ES-I3 (cell line): ENCODE measurements at regions not wholly inside any gene's neighbourhood (a gene's known extent, or its start where the extent isn't known, plus 50 kb on each side); places are given as distances from the start of the nearest gene placed in this dataset.

Experiments
- H3K36me3 ChIP-seq: 2 replicates; pipeline ENCODE4 v1.6.1; 2013; ENCODE audit warnings: mild to moderate bottlenecking, low read length, control low read depth, moderate library complexity; ENCODE audit not compliant: insufficient read depth
- H3K4me1 ChIP-seq: 2 replicates; pipeline ENCODE4 v1.6.1; 2013; ENCODE audit warnings: mild to moderate bottlenecking, control low read depth, low read length; ENCODE audit not compliant: insufficient read depth
- H3K9ac ChIP-seq: 2 replicates; pipeline ENCODE4 v1.6.1; 2013; ENCODE audit warnings: low read depth, mild to moderate bottlenecking, low read length, moderate library complexity
- H3K9me3 ChIP-seq: 2 replicates; pipeline ENCODE4 v1.6.1; 2013; ENCODE audit warnings: mild to moderate bottlenecking, low read length, moderate library complexity; ENCODE audit not compliant: control insufficient read depth, insufficient read depth

- no peak overlapping the region for H3K9ac ChIP-seq
- peaks cover 18% of the 10 kb centered on the region for H3K4me1 ChIP-seq
- H3K9me3 ChIP-seq: no peaks in the 10 kb centered on the region
- no peaks in the 10 kb centered on the region for H3K36me3 ChIP-seq
These were observed 150.6 kb downstream of the GAS1 start for GRCh38 chr9:86796666-86797065.

DNA sequence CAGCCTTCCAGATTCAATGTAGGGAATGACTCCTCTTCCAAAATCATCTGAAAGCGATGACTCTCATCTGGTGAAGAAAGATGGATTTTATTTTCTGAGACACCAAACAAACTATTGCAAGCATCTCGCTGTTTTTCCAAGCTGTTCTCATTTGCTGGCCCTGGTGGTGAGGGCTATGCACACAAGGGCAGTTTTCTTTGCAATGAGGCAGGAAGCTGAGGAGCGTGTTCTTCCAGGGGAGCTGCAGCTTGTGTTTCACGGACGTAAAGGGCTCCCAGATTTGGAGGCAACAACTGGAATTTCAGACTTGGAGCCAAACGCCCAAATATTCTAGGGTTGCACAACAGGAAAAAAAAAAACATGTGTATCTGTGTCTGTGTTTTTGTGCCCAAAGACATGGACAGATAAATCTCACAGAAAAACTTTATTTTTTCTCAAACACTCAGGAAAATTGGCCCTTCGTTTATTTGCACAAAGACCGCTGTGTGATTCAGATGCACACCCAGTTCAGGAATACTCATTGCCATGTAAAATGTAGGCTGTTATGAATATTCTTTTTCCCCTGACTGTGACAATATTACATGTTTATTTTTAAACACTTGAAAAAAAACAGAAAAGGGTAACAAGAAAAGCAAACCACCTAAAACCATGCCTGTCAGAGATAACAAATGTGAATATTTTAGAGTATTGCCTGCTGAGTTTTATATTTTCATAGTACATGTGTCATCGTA lies 151.3 kb downstream of the GAS1 start:
- Histone ChIP-seq H3K9ac (no peak overlapping the region), H3K36me3 (no peaks in the 10 kb centered on the region), H3K4me1 (peaks cover 15% of the 10 kb centered on the region), H3K9me3 (no peaks in the 10 kb centered on the region)

- Histone ChIP-seq H3K36me3 (no peaks in the 10 kb centered on the region), H3K4me1 (peaks cover 15% of the 10 kb centered on the region), H3K9me3 (no peaks in the 10 kb centered on the region), H3K9ac (no peak overlapping the region)
These were observed 152.3 kb downstream of the GAS1 start for GRCh38 chr9:86795047-86795442.

GRCh38 chr9:86794391-86795046 lies 152.8 kb downstream of the GAS1 start:
- peaks cover 15% of the 10 kb centered on the region for H3K4me1 ChIP-seq
- no peaks in the 10 kb centered on the region for H3K9me3 ChIP-seq
- no peak overlapping the region for H3K9ac ChIP-seq
- H3K36me3 ChIP-seq: no peaks in the 10 kb centered on the region

GRCh38 chr9:86792136-86792535 lies 155.2 kb downstream of the GAS1 start:
- H3K4me1 ChIP-seq: peaks cover 15% of the 10 kb centered on the region
- H3K9ac ChIP-seq: no peak overlapping the region
- no peaks in the 10 kb centered on the region for H3K9me3 ChIP-seq
- H3K36me3 ChIP-seq: no peaks in the 10 kb centered on the region

- peaks cover 9% of the 10 kb centered on the region for H3K4me1 ChIP-seq
- H3K9me3 ChIP-seq: no peaks in the 10 kb centered on the region
- no peaks in the 10 kb centered on the region for H3K36me3 ChIP-seq
- no peak overlapping the region for H3K9ac ChIP-seq
These were observed 156.5 kb downstream of the GAS1 start for GRCh38 chr9:86790805-86791204.

- Histone ChIP-seq H3K36me3 (no peaks in the 10 kb centered on the region), H3K9ac (no peak overlapping the region), H3K4me1 (no peaks in the 10 kb centered on the region), H3K9me3 (no peaks in the 10 kb centered on the region)
These were observed 158.8 kb downstream of the GAS1 start for GRCh38 chr9:86788456-86788855.

GRCh38 chr9:86783884-86784283 lies 163.4 kb downstream of the GAS1 start:
- Histone ChIP-seq H3K9ac (no peak overlapping the region), H3K4me1 (no peaks in the 10 kb centered on the region), H3K36me3 (no peaks in the 10 kb centered on the region), H3K9me3 (no peaks in the 10 kb centered on the region)

GRCh38 chr9:86782831-86783230 lies 164.5 kb downstream of the GAS1 start:
- no peak overlapping the region for H3K9ac ChIP-seq
- no peaks in the 10 kb centered on the region for H3K36me3 ChIP-seq
- H3K9me3 ChIP-seq: no peaks in the 10 kb centered on the region
- H3K4me1 ChIP-seq: no peaks in the 10 kb centered on the region

- Histone ChIP-seq H3K9ac (no peak overlapping the region), H3K36me3 (no peaks in the 10 kb centered on the region), H3K4me1 (no peaks in the 10 kb centered on the region), H3K9me3 (no peaks in the 10 kb centered on the region)
These were observed 168.5 kb downstream of the GAS1 start for GRCh38 chr9:86778761-86779160.

GRCh38 chr9:86775718-86776117 lies 171.6 kb downstream of the GAS1 start:
- no peaks in the 10 kb centered on the region for H3K4me1 ChIP-seq
- no peaks in the 10 kb centered on the region for H3K36me3 ChIP-seq
- H3K9me3 ChIP-seq: no peaks in the 10 kb centered on the region
- H3K9ac ChIP-seq: no peak overlapping the region

GRCh38 chr9:86774116-86774515 lies 173.2 kb downstream of the GAS1 start:
- Histone ChIP-seq H3K9me3 (no peaks in the 10 kb centered on the region), H3K36me3 (no peaks in the 10 kb centered on the region), H3K4me1 (no peaks in the 10 kb centered on the region), H3K9ac (no peak overlapping the region)

DNA sequence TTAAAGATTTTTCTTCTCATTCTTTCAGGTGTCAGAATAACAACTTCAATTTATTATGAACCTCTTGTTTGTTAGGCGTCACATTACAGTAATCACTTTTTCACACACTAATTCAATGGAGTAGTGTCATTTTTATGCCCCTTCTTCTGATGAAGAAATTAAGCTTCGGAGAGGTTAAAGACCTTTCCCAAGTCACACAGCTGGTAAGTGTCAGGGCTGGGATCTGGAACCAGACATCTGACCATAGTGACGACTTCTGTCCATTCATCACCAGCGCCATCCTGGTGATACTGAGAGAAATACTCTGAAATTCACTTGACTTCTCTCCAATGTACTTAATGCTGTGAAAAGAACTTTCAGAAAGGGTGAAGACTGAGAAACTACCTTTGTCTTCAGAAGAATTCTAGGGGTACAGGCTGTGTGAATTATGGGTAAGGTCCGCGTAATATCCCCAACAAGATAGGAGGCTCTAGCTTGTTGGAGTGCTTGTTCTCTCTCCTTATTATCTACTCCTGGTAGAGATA lies 173.8 kb downstream of the GAS1 start:
- H3K4me1 ChIP-seq: no peaks in the 10 kb centered on the region
- no peaks in the 10 kb centered on the region for H3K9me3 ChIP-seq
- H3K36me3 ChIP-seq: no peaks in the 10 kb centered on the region
- H3K9ac ChIP-seq: no peak overlapping the region

GRCh38 chr9:86772635-86772993 lies 174.7 kb downstream of the GAS1 start:
- no peak overlapping the region for H3K9ac ChIP-seq
- H3K36me3 ChIP-seq: no peaks in the 10 kb centered on the region
- H3K9me3 ChIP-seq: no peaks in the 10 kb centered on the region
- H3K4me1 ChIP-seq: no peaks in the 10 kb centered on the region

GRCh38 chr9:86771941-86772634 lies 175.2 kb downstream of the GAS1 start:
- Histone ChIP-seq H3K9me3 (no peaks in the 10 kb centered on the region), H3K36me3 (no peaks in the 10 kb centered on the region), H3K9ac (no peak overlapping the region), H3K4me1 (peaks cover 4% of the 10 kb centered on the region; the same call in 1 of the 2 replicates)
